ENCODE measurements at regions not wholly inside any gene's neighbourhood (a gene's known extent, or its start where the extent isn't known, plus 50 kb on each side); places are given as distances from the start of the nearest gene placed in this dataset.

DNA sequence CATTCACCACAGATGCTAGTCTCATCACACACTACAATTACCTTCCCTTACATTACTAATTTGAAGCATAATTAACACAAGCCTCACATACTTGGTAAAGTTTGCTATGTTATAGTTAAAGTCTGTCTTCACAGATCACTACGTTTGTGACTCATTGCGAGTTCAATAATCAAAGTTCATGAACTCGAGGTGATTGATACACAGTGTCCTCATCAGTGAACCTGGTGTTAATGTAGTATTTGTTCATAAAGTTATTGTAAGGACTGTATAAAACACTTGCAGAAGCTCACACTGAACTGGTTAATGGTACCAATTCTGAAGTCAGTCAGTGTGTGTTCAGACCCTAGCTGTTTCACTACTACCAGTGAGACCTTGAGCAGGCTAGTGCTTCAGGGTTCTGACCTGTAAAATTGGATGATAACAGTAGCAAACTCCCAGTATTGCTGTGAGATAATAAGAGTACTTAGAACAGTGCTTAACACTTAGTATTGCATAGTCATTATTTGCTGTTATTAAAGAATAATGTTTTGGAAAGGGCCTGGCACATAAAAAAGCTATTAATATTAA is 313.3 kb downstream of the LIG4 start:
- DNase-seq (ENCODE audit: extremely low spot score), result no peak
- TF ChIP-seq, protein P1, sequence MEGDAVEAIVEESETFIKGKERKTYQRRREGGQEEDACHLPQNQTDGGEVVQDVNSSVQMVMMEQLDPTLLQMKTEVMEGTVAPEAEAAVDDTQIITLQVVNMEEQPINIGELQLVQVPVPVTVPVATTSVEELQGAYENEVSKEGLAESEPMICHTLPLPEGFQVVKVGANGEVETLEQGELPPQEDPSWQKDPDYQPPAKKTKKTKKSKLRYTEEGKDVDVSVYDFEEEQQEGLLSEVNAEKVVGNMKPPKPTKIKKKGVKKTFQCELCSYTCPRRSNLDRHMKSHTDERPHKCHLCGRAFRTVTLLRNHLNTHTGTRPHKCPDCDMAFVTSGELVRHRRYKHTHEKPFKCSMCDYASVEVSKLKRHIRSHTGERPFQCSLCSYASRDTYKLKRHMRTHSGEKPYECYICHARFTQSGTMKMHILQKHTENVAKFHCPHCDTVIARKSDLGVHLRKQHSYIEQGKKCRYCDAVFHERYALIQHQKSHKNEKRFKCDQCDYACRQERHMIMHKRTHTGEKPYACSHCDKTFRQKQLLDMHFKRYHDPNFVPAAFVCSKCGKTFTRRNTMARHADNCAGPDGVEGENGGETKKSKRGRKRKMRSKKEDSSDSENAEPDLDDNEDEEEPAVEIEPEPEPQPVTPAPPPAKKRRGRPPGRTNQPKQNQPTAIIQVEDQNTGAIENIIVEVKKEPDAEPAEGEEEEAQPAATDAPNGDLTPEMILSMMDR (IDR thresholded peaks at IDR 0.05; ENCODE audit: control extremely low read depth, extremely low read depth, low read depth, missing control alignments), result no peak
- POLR2A ChIA-PET, result no interaction called here
- CTCF ChIA-PET, result interaction anchor here (1.6 kb wide), 1 partner anchor 10 kb away, joined by 4 read pairs; no protein-coding TSS in a partner anchor

DNA sequence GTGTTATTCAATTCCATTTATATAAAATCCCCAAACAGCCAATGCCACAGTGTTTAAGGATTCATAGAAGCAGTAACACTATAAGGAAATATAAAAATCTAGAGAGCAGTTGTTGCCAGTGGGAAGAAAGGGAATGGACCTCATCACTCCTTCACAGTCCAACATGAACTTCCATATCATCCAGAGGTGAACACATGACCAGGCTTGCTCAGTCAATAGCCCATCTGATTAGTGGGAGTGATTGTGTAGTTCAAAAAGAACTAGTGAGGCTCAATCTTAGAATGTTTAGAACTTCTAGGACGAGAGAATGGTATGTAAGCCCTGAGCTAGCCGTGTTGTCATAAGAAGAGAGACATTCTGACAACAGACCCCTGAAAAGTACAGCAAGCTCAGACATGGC is 314.1 kb downstream of the LIG4 start:
- POLR2A ChIA-PET, result no interaction called here
- CTCF ChIA-PET, result no interaction called here
- TF ChIP-seq, protein P1 (IDR thresholded peaks at IDR 0.05; ENCODE audit: control extremely low read depth, extremely low read depth, low read depth, missing control alignments), result no peak
- no peak for DNase-seq (ENCODE audit: extremely low spot score)

DNA sequence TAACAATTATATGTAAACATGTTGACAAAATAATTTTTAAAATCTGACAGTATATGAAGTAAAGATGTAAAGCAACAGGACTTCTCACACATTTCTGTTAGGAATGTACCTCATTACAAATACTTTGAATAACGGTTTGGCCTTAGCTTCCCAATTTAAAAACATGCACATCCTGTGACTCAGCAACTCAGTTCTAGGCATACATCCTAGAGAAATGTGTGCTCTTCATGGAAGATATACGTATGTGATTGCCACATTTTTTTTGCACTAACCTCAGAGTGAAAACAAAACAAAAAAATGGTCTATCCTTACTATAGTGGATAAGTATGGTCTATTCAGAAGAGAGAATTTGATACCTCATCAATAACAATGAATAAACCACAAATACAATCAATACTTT is 314.6 kb downstream of the LIG4 start:
- ChIA-PET CTCF (no interaction called here), POLR2A (no interaction called here)
- TF ChIP-seq, protein P1 (IDR thresholded peaks at IDR 0.05; ENCODE audit: control extremely low read depth, extremely low read depth, low read depth, missing control alignments), result no peak
- no peak for DNase-seq (ENCODE audit: extremely low spot score)

DNA sequence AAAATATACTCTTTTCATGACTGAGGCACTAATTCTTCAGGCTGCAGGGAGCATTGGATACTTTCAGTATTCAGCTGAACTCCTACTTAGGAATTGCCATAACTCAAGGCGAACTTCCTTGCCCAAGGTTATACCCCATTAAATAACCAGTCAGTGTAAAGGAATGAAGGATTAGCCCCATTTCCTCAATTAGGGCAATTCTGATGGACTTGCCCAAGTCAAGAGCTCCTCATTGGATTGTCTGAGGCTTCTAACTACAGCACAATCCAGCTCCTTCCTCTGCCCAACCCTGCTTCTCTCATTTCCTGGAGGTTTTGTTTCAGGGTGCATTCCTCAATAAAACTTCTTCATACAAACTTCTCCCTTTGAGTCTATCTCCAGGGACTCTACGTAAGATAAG is 329.2 kb downstream of the LIG4 start:
- CTCF ChIA-PET, result no interaction called here
- POLR2A ChIA-PET, result no interaction called here
- TF ChIP-seq, protein P1 (IDR thresholded peaks at IDR 0.05; ENCODE audit: control extremely low read depth, extremely low read depth, low read depth, missing control alignments), result no peak
- DNase-seq (ENCODE audit: extremely low spot score), result no peak

DNA sequence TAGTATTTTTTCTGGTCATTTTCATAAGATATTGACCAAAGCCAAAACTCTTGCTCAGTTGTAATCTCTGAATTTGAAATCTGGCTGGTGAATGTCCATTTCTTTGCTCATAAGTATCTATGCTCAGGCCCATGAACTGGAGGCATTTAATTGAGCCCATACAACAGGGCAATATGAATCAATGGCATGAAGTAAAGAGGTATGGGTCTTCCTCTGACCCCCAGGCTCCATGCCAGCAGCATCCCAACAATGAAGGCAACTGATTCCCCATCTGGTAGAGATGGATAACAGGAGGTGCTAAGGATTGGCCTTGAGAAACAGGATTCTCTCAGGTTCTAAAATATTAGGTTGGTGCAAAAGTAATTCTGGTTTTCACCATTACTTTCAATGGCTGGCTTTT is 330.8 kb downstream of the LIG4 start:
- ChIA-PET CTCF (no interaction called here), POLR2A (no interaction called here)
- TF ChIP-seq, protein P1 (IDR thresholded peaks at IDR 0.05; ENCODE audit: control extremely low read depth, extremely low read depth, low read depth, missing control alignments), result no peak
- no peak for DNase-seq (ENCODE audit: extremely low spot score)

DNA sequence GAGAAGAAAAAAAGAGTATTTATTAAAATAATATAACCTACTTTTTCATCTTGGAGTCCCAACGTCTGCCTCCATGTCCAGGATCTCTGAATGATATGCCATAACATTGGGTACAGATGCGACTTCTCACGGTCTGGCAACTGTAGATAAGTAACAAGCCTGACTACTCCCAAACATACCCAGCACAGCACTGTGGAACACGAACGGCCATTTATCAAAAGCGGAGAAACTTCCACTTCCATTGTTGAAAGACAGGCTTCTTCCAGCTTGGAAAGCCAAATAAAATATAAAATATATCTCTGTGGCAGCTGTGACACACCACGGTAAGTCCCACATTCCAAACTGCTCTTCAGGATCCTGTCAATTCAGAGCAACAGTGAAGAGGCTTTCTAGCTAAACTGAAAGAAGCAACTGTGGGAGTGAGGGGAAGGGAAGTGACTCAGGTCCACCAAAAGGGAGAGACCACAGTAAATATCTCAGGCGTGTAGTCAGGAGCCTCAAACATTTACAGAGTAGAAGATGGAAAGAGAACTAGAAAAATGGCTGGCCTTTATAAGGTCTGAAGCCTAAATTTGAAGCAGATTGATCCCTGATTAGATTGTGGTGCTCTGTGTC is 331.7 kb downstream of the LIG4 start:
- CTCF ChIA-PET, result no interaction called here
- POLR2A ChIA-PET, result no interaction called here
- TF ChIP-seq, protein P1 (IDR thresholded peaks at IDR 0.05; ENCODE audit: control extremely low read depth, extremely low read depth, low read depth, missing control alignments), result no peak

More for the DNA sequence above, 331.7 kb downstream of the LIG4 start:
- no peak for DNase-seq (ENCODE audit: extremely low spot score)
